ENCODE measurements at regions not wholly inside any gene's neighbourhood (a gene's known extent, or its start where the extent isn't known, plus 50 kb on each side); places are given as distances from the start of the nearest gene placed in this dataset.
"Not testable (repeated sequence)": the region's sequence is repeated elsewhere in the genome, so short reads cannot be mapped to it uniquely, and the experiment has no call there.

DNA sequence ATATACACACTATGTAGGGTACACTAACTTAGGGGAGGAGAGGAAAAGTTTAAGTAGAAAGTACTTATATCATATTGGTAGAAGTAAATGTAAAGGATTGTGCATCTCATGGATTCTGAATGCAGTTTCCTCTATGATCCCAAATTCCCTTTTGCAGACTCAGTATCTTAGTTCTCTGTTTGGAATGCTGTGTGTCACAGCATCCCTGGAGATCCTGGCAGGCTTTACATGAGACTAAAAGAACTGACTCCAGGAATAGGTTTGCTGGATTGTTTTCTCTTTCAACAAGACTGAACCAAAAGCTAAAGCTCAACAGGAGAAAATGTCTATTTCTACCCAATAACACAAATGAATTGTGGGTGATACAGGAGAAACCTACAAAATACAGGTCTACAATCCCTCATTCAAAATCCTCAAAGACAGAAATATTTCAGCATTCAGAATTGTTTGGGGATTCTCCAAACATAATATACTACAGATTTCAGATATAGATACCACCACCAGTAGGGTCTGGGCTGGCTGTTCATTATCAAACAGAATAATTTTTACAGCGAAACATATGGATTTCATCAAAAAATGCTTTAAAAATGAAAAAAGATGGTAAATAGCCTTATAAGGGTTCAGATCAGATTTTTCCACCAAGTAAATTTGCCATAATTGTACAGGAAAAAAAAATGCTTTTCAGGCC lies 324.7 kb upstream of the GRAMD2B start:
- DNase-seq = no peak

DNA sequence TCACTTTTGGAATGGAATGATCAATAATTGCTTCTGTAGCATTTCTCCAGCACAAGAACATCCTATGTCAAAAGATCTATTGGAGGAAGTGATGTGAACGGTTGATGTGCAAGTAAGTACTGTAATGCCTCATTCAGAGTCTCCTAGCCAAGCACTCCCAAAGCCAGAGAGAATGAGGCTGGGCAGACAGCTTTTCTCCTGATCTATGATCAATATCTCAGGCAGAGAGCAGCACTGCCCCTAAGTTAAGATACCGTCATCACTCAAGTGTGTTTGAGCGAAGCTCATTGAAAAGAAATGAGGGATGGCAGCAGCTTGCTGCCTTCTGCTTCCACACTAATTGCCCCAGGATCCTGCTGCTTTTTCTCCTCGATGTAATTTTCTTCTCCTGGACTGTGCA lies 324.1 kb upstream of the GRAMD2B start:
- DNase-seq = no peak

DNA sequence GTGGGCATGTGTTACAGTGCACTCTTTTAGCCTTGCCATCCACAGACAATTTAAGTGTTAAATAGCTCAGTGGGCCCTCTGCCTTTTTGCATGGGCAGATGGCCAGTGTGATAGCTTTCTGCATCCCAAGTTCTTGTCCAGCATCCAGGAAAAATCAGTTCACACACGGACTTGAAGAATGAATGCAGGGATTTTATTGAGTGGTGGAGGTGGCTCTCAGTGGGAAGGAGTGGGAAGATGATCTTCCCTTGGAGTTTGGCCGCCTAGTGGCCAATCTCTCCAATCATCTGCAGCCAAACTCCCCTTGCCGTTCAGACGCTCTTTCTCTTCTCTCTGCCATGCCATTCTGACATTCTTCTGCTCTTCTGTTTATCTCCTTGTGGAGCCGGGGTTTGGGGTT lies 322.4 kb upstream of the GRAMD2B start:
- no peak for DNase-seq

DNA sequence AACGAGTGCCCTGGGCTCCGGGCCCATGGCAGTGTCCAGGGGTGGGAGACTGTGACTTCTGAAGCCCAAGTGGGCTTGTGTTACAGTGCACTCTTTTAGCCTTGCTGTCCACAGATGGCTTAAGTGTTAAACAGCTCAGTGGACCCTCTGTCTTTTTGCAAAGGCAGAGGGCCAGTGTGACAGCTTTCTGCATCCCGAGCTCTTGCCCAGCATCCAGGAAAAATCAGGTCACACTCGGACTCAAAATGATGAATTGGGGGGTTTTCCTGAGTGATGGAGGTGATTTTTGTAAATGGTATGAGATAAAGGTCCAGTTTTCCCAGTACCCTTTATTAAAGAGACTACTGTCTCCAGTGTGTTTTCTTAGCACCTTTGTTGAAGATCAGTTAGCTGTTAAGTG lies 321.3 kb upstream of the GRAMD2B start:
- no peak for DNase-seq

DNA sequence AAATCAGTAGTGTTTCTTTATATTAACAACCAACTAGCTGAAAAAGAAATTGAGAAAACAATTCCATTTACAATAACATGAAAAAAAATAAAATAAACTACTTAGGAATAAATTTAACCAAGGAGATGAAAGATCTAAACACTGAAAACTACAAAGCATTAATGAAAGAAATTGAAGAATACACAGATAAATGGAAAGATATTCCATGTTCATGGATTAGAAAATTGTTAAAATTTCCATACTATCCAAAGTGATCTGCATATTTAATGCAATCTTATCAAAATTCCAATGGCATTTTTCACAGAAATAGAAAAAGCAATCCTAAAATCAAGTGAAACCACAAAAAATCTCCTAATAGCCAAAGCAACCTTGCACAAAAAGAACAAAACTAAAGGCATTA lies 320.2 kb upstream of the GRAMD2B start:
- DNase-seq = no peak

DNA sequence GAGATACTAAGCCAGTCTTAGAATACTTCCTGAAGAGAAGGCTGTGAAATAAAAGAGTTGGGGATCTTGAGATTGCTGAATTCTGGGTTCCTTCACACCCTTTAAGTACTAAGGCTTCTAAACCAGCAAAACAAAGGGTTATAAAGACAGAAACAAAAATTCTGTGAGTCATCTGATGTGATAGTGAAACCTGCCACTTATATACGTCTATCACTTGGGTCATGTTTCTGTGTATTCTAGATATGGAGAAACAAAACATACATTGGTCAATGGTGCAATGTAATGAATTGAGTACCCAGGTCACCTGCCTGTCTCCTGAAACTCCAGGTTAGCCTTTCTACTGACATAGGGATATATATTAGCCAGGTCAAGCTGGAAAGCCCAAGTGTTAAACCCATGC lies 319.3 kb upstream of the GRAMD2B start:
- DNase-seq = no peak

DNA sequence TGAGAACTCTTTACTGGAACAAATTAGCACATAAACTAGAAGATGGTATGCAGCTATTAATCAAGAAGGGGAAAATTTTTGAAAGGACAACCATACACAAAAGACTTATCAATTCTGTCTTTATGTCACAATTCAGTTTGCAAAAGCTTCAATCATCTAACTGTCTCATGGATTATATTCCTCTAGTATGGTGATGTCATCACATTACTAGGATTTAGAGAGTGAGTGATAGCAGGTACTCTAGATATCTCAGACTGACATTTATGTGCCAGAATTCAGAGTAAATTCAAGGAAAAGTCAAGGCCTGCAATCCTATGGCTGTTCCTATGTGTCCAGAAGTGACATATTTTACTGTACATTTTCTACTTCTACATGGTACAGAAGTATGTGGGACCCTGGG lies 318.9 kb upstream of the GRAMD2B start:
- DNase-seq = no peak

DNA sequence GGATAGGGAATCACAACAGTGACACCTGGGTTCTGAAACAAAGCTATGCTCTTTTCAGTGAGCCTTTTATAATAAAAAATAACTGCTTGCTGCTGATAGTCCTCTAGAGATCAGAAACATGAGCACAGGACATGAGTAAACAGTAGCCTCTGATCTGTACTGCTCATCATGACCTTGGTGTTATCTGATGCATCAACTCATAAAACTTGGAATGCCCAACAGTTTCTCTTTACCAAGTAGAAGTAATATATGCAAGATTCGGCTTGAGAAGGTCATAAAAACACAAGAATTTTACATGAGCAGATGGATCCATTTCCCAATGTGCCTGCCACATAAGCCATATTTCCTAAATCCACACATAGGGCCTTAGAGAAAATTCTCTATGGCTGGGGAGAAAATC lies 318.3 kb upstream of the GRAMD2B start:
- DNase-seq = no peak

DNA sequence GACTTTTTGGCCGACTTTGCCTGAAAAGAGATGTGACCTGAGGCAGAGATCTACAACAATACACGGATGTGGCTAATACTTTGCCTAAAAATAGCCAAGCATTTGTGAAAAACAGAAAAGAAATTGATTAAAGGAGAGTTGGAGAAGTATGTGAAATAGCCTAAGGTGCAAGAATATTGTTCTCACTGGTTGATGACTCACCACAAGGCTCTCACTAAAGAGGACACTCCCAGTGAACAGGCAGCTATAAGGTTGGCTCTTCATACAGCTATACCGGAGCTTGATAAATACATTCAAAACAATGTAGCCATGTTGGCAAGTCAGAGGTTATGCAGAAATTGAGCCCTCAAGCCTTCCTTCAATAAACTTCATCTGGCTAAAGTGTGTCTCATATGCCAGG lies 317.2 kb upstream of the GRAMD2B start:
- DNase-seq = no peak

DNA sequence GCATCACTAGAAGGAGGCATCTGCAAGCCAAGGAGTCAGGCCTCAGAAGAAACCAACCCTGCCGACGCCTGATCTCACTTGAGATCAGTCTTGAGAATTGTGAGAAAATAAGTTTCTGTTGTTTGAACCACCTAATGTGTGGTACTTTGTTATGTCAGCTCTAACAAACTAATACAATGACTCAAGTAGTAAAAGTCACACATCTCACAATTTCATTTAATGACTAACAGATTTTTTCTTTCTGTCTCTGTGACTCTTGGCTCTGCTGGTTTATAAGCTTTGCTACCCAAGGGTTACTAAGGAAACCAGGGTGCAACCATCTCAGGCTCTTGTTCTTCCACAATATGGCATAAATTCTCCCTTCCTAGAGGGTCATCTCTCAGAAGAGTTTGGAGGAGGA lies 315.8 kb upstream of the GRAMD2B start:
- DNase-seq = no peak

DNA sequence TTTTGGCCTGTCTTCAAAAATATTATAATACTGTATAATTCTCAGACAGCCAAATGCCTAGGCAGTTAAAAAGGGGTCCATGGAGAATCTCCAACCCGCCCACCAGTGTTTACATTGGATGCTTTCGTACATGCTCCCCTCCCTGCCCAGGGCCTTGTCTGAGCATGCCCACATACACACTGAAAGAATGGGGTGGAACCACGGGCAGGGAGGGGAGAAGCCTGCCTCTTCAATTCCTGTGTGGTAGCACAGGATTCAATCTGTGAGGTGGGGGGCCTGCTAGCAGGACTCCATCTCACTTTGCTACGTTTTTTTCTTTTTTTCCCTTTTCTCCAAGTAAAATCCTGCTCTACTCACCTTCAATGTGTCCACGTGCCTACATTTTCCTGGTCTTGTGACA lies 314.7 kb upstream of the GRAMD2B start:
- no peak for DNase-seq

DNA sequence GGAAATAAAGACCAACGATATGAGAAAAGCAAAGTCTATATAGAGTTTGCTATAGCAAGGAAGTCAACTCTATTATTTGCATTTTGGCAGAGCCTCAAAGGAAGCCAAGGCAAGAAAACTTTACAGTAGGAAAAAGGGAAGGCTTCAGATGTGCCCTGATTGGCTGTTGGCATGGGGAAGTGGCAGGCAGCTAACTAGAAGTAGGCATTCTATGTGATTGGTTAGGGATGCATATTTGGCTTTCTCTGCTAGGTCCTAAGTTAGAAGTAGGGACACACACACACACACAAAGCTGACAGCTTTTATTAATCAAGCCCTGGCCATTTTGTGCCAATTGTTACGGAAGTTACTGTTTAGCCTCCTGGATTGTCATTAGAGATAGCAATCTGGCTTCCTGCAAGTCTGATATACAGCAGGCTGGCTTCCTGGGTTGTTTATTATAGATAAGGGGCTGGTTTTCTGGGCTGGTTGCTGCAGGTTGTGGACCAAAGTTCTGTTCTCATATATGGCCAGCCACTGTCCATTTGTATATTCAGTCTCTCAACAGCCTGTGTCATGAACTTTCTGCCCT lies 308.1 kb upstream of the GRAMD2B start:
- DNase-seq = no peak

DNA sequence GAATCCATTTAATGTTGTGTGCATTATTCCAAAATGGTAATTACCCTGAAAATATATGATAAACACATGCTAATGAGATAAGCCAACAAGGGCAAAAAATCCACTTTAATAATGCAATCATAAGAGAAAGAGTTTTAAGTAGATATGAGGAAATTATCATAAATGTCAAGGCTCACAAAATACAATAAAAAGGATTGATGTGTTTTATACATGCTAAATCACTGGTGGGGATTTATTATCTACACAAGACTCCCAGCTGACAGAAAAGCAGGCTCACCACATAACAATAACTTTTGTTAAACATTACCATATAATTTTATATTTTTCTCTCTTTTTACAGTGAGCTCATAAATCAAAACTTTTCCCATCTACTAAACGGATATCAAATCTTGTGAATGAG lies 306.2 kb upstream of the GRAMD2B start:
- no peak for DNase-seq

DNA sequence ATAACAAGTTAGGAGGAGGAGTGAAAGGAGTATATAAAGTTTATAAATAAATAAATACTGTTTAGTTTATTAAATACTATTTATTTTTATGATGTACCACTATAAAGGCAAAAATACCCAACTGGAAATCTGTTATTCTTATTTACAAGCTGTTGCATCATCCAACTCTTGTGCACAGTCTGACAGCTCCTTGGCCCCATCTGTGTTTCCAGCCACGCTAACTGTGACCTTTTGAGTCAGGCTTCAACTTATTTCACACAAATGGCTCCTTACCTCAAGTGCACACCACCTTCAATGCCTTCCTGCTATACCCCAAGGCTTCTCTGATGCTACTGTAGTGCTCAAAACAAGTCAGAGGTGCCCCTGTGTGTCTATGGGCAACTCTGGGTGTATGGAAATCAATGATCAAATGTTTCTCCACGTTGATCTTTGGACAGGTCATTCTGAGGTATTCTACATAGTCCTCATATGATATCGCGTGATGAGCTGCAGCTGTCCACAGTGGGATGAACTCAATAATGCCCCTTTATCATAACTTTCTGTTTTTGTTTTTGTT lies 303.2 kb upstream of the GRAMD2B start:
- no peak for DNase-seq

DNA sequence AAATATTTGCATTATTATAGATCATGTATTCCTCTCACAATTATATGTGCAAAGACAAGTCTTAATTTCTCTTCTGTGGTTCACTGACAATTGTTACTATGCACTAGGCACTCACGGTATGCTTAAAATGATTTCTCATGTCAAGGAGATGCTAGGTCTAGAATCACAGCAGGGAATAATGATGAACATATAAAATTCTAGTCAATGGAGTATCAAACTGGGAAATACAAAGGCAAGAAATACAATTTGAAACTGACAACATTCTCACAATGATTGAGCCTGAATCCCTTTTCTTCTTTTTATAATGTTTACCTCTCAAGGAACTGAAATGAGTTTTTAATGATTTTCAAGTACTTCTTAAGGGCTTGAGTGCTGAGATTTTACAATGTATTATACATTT lies 302.3 kb upstream of the GRAMD2B start:
- no peak for DNase-seq

DNA sequence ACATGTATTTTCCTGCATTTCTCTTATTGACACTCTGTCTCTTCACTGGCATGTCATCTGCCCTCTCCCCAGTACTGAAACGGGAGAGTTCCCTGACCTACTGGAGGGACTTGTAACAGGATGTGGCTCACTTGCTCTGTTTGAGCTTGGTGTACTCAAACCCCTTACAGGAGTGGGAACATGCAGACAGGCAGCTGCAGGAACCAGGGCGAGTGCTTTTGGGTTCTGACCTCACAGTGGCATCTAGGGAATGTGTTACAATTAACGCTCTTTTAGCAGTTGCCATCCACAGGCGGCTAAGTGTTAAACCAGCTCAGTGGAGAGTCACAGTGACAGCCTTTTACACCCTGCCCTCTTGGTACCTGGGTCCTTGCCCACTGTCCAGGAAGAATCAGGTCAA lies 300.3 kb upstream of the GRAMD2B start:
- DNase-seq = peak; percentile 76

DNA sequence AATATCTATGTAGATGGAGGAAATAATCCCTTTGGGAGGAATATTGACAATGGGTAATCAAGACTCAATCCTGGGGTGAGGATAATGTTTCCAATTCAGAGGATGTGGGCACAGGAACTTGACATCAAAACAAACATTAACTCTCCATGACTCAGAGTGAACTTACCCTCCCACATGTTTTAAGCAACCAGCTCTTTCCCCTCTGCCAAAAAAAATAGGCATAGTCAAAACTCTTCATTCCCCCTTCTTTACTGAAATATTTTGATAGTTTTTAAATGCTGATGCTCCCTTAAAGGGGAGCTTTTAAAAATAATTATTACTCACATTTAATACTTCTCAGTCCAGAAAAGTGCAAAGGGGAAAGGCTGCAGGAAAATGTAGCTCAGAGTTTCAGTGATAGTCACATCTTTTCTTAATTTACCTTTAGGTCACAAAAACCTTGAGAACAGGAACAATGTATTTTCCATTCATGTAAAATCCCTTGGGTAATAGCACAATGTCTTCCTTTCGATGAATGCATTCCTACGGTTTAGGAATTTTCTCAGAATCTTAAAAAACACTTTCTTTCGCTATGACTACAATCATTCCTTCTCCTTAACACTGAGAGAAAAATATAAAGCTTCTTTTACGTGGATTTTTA lies 298.4 kb upstream of the GRAMD2B start:
- DNase-seq = no peak

DNA sequence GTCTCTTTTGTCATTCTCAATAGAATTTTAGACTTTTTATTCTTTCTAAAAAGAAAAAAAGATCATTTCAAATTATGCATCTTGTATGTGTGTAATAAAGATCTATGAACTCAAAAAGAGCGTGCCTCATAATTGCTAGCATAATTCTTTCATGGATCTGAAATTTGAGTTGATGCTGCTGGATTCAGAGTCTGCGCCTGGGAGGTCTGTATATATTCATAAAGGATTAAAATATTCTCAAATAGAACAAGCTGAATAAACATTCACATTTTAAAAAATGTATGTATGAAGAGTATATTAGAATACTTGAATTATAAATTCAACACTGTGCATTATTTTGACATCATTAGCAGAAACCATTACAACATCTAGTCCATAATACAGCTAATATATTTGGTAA lies 297.8 kb upstream of the GRAMD2B start:
- DNase-seq = no peak

DNA sequence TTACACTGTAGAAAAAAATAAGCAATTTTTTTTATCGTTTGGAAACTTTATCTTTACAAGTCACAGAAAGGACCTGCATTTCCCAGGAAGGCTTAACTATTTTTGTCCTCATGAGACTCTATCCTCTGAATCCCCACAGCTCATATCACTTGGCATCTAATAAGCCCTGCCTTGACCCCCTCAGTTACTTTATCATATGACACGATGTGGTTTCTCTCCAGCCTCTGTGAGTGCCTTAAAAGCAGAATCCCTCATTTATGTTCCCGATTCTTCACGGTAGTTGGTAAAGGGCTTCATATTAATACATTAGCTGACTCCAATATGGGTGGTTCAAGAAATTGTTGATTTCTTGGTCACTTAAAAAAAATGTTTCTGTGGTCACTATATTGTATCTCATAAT lies 296.6 kb upstream of the GRAMD2B start:
- DNase-seq = no peak

DNA sequence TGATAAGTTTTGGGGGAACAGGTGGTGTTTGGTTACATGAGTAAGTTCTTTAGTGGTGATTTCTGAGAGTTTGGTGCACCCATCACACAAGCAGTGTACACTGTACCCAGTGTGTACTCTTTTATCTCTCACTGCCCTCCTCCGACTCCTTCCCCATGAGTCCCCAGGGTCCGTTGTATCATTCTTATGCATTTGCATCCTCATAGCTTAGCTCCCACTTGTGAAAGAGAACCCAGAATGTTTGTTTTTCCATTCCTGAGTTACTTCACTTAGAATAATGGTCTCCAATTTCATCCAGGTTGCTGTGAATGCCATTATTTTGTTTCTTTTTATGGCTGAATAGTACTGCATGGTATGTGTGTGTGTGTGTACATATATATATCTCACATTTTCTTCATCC lies 295.8 kb upstream of the GRAMD2B start:
- not testable (repeated sequence) for DNase-seq

DNA sequence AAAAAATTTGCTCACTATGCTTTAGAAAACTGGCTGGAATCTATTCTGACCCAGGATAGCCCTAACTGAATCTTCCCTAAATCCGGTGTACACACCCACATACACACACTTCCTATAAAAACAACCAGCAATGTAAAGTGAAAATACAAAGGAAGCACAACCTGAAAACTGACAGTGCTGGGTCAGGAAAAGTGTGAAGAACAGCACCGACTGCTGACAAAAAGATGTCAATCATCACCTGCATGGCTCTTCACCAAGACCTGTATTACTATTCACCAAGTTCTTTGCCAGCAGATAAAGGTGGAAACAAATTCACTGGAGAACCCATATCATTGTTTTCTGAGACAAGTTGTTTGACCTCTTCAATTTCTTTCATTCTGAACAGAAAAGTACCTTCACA lies 293.8 kb upstream of the GRAMD2B start:
- DNase-seq = no peak

DNA sequence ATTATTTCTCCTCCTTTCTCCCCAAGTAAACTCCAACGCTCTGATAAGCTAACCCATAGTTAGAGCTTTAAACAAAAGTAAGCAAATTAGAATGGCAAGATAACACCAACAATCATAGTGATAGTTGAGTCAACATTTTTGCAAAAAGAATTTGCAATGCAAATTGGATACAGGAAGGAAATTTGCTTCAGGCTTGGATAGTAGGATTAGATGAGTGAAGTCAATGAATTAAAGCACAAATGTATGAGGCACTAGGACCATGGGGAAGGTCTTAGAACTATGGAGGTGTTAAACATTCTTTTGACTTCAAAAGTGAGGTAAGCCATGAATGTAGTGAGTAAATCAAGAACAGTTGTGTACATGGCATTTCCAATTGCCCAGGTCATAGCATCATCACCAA lies 289.8 kb upstream of the GRAMD2B start:
- no peak for DNase-seq

DNA sequence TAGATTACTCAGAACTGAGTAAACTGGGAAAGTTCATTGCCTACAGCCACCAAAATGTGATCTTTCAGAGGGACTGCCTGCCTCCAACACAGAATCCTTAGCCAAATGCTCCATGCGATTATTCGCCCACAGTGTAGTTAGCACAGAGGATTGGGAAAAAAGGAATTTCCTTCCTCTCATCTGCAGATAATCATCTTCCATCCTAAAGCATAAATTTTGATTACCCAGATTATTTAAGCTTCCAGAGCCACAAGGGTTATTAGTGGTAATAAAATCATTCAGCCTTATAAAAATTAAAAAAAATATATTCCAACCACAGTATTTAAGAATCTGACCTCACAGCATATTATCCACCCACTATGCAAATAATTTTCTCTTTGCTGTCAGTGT lies 285.3 kb upstream of the GRAMD2B start:
- no peak for DNase-seq

DNA sequence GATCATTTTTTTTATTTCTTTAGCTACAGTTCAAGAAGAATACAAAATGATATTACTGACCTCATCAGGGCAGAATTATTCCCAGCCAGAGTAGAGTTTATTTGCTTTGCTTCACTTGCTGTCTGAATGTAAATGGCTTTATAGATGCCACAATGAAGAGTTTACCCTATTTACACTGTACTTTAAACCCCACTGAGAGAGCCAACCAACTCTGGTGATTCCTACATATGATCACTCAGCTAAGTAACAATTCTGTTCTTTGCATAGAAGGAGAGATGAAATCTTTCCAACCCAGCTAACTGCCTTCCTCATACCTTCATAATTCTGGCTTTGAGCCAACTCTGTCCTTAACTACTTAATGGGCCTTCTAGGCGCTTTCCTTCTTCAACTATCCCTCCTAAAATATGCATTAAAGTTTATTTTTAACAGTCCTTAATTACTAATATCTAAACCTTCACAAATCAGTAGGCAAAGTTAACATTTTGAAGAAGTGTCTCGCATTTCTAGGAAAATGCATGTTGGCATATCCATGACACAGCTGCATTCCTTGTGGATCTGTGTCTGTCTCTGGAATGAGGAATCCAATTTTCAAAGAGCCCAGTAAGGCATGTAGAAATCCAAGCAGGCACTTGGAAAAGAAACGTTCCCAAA lies 284.8 kb upstream of the GRAMD2B start:
- DNase-seq = no peak

Data from islet precursor cell (in vitro differentiated cells).